ENCODE measurements at regions not wholly inside any gene's neighbourhood (a gene's known extent, or its start where the extent isn't known, plus 50 kb on each side); places are given as distances from the start of the nearest gene placed in this dataset.

GRCh38 chr4:64870558-64870957 lies 461.3 kb upstream of the TECRL start:
- Histone ChIP-seq H3K9me3 (no peaks in the 10 kb centered on the region), H3K4me3 (no peak overlapping the region), H3K27me3 (no peaks in the 10 kb centered on the region), H3K27ac (no peak overlapping the region), H3K4me1 (no peaks in the 10 kb centered on the region), H3K36me3 (no peaks in the 10 kb centered on the region)
- WGBS (ENCODE audit: insufficient coverage, low coverage, low lambda C conversion rate, missing lambda C conversion rate): 40% methylated on average over 4 of the region's 4 CpGs
- DNase-seq: no peak
- no peak for TF ChIP-seq CTCF (IDR thresholded peaks at IDR 0.05)
- TF ChIP-seq POLR2A (IDR thresholded peaks at IDR 0.05): no peak
- ATAC-seq: no peak
- intact Hi-C loops (cut with DNase I): no loop called here

- intact Hi-C loops (cut with DNase I): no loop called here
- Histone ChIP-seq H3K27me3 (no peaks in the 10 kb centered on the region), H3K36me3 (no peaks in the 10 kb centered on the region), H3K4me1 (no peaks in the 10 kb centered on the region), H3K9me3 (no peaks in the 10 kb centered on the region), H3K27ac (no peak overlapping the region), H3K4me3 (no peak overlapping the region)
- WGBS (ENCODE audit: insufficient coverage, low coverage, low lambda C conversion rate, missing lambda C conversion rate): 46% methylated on average over 5 of the region's 5 CpGs
- no peak for TF ChIP-seq POLR2A (IDR thresholded peaks at IDR 0.05)
- TF ChIP-seq CTCF (IDR thresholded peaks at IDR 0.05): no peak
- DNase-seq: no peak
- ATAC-seq: no peak
Measured at GRCh38 chr4:64857815-64858214, 448.6 kb upstream of the TECRL start.

- Histone ChIP-seq H3K27ac (no peak overlapping the region), H3K4me1 (no peaks in the 10 kb centered on the region), H3K4me3 (no peak overlapping the region), H3K36me3 (no peaks in the 10 kb centered on the region), H3K27me3 (no peaks in the 10 kb centered on the region), H3K9me3 (no peaks in the 10 kb centered on the region)
- no peak for DNase-seq
- 17% methylated on average over 1 of the region's 1 CpG for WGBS (ENCODE audit: insufficient coverage, low coverage, low lambda C conversion rate, missing lambda C conversion rate)
- intact Hi-C loops (cut with DNase I): no loop called here
- no peak for TF ChIP-seq CTCF (IDR thresholded peaks at IDR 0.05)
- TF ChIP-seq POLR2A (IDR thresholded peaks at IDR 0.05): no peak
- no peak for ATAC-seq
Measured at GRCh38 chr4:64857198-64857597, 447.9 kb upstream of the TECRL start.

- Histone ChIP-seq H3K27ac (no peak overlapping the region), H3K36me3 (no peaks in the 10 kb centered on the region), H3K9me3 (no peaks in the 10 kb centered on the region), H3K4me3 (no peak overlapping the region), H3K27me3 (no peaks in the 10 kb centered on the region), H3K4me1 (no peaks in the 10 kb centered on the region)
- TF ChIP-seq POLR2A (IDR thresholded peaks at IDR 0.05): no peak
- no peak for TF ChIP-seq CTCF (IDR thresholded peaks at IDR 0.05)
- ATAC-seq: no peak
- intact Hi-C loops (cut with DNase I): no loop called here
- DNase-seq: no peak
Measured at GRCh38 chr4:64846417-64846816, 437.2 kb upstream of the TECRL start.

GRCh38 chr4:64829749-64830148 lies 420.5 kb upstream of the TECRL start:
- H3K27me3 ChIP-seq: no peaks in the 10 kb centered on the region
- DNase-seq: no peak
- H3K4me3 ChIP-seq: no peak overlapping the region
- H3K4me1 ChIP-seq: no peaks in the 10 kb centered on the region
- intact Hi-C loops (cut with DNase I): no loop called here
- H3K36me3 ChIP-seq: no peaks in the 10 kb centered on the region
- H3K9me3 ChIP-seq: no peaks in the 10 kb centered on the region
- TF ChIP-seq POLR2A (IDR thresholded peaks at IDR 0.05) (no peak), CTCF (IDR thresholded peaks at IDR 0.05) (no peak)
- ATAC-seq: no peak
- H3K27ac ChIP-seq: no peak overlapping the region

Measured in right lobe of liver (tissue), 6 donors.